Thoracic aorta (tissue), 2 donors: ENCODE measurements at regions not wholly inside any gene's neighbourhood (a gene's known extent, or its start where the extent isn't known, plus 50 kb on each side); places are given as distances from the start of the nearest gene placed in this dataset.

ENCODE experiments used
- ATAC-seq: fragments of 150-250 bp; one replicate; pipeline ENCODE4 v1.8.0; 2017; ENCODE audit warnings: low read depth; ENCODE audit not compliant: insufficient number of reproducible peaks, low FRiP score
- DNase-seq: peaks from one replicate; pipeline ENCODE4 v3.0.0-alpha.2; 2020; ENCODE audit warnings: low spot score
- H3K27ac ChIP-seq, 2 donors: fragments of 200-600 bp; sonication (generic); 1 replicate in 1 of 2; 2 replicates in 1 of 2; pipeline ENCODE4 v1.5.1; 2016; ENCODE audit warnings: mild to moderate bottlenecking in 2 of 2, moderate library complexity in 2 of 2
- H3K27me3 ChIP-seq: fragments of 200-600 bp; sonication (generic); replicated peaks from 2 replicates; pipeline ENCODE4 v1.6.0; 2016; ENCODE audit warnings: mild to moderate bottlenecking; ENCODE audit not compliant: insufficient read depth
- H3K36me3 ChIP-seq: fragments of 200-600 bp; sonication (generic); one replicate; pipeline ENCODE4 v1.5.1; 2016
- H3K4me1 ChIP-seq, 2 donors: fragments of 200-600 bp; sonication (generic); 1 replicate in 1 of 2; 2 replicates in 1 of 2; pipeline versions ENCODE4 v1.5.1 to v1.6.0; 2016; ENCODE audit warnings: low read depth in 2 of 2, mild to moderate bottlenecking in 1 of 2; ENCODE audit not compliant: control insufficient read depth in 1 of 2
- H3K4me3 ChIP-seq: fragments of 200-600 bp; sonication (generic); 2 replicates; pipeline ENCODE4 v1.5.1; 2016; ENCODE audit warnings: mild to moderate bottlenecking
- H3K9me3 ChIP-seq: fragments of 200-600 bp; sonication (generic); 2 replicates; pipeline ENCODE4 v1.5.1; 2016
- TF ChIP-seq, protein P1 (sequence below): fragments of 200-600 bp; sonication (generic); IDR thresholded peaks from one replicate; pipeline ENCODE4 v1.5.1; 2019; ENCODE audit warnings: antibody characterized with exemption

DNA sequence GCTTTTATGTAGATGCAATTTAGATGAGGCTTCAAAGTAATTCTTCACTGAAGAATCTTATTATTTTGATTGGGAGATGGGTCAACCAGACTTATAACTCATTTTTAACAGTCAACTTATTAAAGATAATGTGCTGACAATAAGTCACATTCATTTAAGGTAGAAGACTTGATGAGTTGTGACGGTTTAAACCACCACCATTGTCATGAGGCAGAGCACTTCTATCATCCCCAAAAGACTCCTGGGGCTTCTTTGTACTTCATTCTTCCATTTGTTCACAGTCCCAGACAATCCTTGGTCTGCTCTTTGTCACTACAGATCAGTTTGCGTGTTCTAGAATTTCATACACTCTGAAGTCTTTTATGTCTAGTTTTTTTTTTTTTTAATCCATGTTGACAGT lies 346.1 kb downstream of the RASEF start:
- Histone ChIP-seq H3K4me1 (no peaks in the 10 kb centered on the region), H3K27me3 (no peaks in the 10 kb centered on the region), H3K4me3 (no peak overlapping the region), H3K36me3 (no peaks in the 10 kb centered on the region), H3K27ac (no peak overlapping the region), H3K9me3 (no peaks in the 10 kb centered on the region)
- ATAC-seq: no peak
- no peak for DNase-seq
- TF ChIP-seq, protein P1, sequence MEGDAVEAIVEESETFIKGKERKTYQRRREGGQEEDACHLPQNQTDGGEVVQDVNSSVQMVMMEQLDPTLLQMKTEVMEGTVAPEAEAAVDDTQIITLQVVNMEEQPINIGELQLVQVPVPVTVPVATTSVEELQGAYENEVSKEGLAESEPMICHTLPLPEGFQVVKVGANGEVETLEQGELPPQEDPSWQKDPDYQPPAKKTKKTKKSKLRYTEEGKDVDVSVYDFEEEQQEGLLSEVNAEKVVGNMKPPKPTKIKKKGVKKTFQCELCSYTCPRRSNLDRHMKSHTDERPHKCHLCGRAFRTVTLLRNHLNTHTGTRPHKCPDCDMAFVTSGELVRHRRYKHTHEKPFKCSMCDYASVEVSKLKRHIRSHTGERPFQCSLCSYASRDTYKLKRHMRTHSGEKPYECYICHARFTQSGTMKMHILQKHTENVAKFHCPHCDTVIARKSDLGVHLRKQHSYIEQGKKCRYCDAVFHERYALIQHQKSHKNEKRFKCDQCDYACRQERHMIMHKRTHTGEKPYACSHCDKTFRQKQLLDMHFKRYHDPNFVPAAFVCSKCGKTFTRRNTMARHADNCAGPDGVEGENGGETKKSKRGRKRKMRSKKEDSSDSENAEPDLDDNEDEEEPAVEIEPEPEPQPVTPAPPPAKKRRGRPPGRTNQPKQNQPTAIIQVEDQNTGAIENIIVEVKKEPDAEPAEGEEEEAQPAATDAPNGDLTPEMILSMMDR: no peak

DNA sequence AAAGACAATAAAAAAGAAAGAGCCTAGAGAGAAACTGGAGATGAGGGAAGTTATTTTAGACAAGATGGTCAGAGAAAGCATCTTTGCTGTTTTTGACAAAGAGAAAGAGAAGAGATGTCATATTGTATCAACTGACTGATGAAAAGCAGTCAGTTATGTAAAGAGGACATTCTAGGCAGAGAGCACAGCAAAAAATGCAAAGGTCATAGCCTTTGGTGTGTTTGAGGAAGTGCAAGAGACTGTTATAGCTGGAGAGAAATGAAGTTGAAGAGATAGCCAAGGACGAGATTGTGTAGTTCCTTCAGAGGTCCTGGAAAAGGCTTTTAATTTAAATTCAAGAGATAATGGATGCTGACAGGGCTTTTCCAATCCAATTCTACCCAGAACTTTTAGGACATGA lies 342.4 kb downstream of the RASEF start:
- TF ChIP-seq, protein P1: no peak
- no peaks in the 10 kb centered on the region for H3K27me3 ChIP-seq
- no peaks in the 10 kb centered on the region for H3K4me1 ChIP-seq
- H3K9me3 ChIP-seq: no peaks in the 10 kb centered on the region
- ATAC-seq (no peak), DNase-seq (no peak)
- no peak overlapping the region for H3K27ac ChIP-seq
- no peaks in the 10 kb centered on the region for H3K36me3 ChIP-seq
- H3K4me3 ChIP-seq: no peak overlapping the region

DNA sequence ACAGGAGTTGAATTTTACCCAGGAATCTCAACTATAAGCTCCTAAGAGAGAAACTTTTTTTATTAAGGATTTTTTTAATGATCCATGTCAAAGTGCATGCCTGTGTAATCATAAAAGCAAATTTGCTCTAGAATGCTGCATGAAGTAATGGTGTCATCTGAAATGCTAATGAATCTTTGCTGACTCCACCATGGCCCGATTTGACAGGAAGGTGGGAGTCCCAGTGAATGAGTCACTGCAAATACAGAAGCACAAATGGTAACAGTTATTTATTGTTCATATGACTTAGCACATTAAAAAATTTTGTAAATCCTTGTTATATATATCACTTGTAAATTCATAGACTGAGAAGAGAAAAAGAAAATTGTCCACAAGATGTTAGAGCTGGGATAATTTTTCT lies 341.3 kb downstream of the RASEF start:
- H3K36me3 ChIP-seq: no peaks in the 10 kb centered on the region
- no peak overlapping the region for H3K27ac ChIP-seq
- ATAC-seq (no peak), DNase-seq (no peak)
- H3K9me3 ChIP-seq: no peaks in the 10 kb centered on the region
- no peak overlapping the region for H3K4me3 ChIP-seq
- no peaks in the 10 kb centered on the region for H3K27me3 ChIP-seq
- TF ChIP-seq, protein P1: no peak
- H3K4me1 ChIP-seq: no peaks in the 10 kb centered on the region

DNA sequence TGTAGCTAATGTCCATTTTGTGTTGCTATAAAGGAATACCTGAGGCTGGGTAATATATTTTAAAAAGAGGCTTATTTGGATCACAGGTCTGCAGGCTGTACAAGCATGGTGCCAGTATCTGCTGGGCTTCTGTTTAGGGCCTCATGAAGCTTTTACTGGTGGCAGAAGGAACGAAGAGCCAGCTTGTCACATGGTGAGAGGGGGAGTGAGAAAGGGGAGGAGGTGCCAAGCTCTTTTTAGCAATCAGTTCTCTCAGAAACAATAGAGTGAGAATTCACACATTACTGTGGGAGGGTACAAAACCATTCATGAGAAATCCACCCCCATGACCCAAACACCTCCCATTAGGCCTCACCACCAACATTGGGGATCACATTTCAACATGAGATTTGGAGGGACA lies 340.9 kb downstream of the RASEF start:
- TF ChIP-seq, protein P1: no peak
- no peaks in the 10 kb centered on the region for H3K27me3 ChIP-seq
- ATAC-seq: no peak

DNA sequence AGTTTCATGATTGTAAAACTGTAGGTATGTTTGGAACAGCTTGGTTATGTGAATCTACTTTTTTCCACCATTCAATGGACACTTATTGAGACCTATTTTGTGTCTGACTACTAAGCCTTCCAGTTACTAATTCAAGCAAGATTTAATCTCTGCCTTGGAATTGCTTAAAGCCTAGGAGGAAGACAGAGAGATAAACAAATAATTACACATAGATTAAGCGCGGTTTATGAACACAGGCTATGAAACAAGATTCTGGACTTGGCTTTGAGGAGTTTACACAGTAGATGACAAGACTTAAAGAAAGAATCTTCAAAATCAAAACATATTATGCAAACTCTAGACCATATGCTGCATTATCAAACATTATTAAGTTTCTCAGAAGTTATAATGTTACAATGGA lies 340.4 kb downstream of the RASEF start:
- no peaks in the 10 kb centered on the region for H3K27me3 ChIP-seq
- DNase-seq (no peak), ATAC-seq (no peak)
- H3K4me1 ChIP-seq: no peaks in the 10 kb centered on the region
- TF ChIP-seq, protein P1: no peak
- no peak overlapping the region for H3K27ac ChIP-seq
- H3K9me3 ChIP-seq: no peaks in the 10 kb centered on the region
- no peaks in the 10 kb centered on the region for H3K36me3 ChIP-seq
- H3K4me3 ChIP-seq: no peak overlapping the region

More for the DNA sequence above, 340.9 kb downstream of the RASEF start:
- H3K27ac ChIP-seq: no peak overlapping the region
- no peaks in the 10 kb centered on the region for H3K4me1 ChIP-seq
- no peak overlapping the region for H3K4me3 ChIP-seq
- no peaks in the 10 kb centered on the region for H3K9me3 ChIP-seq
- DNase-seq: no peak
- no peaks in the 10 kb centered on the region for H3K36me3 ChIP-seq
